Cerebellar cortex (tissue), 1 donor: ENCODE measurements at regions not wholly inside any gene's neighbourhood (a gene's known extent, or its start where the extent isn't known, plus 50 kb on each side); places are given as distances from the start of the nearest gene placed in this dataset.
"Not testable (repeated sequence)": the region's sequence is repeated elsewhere in the genome, so short reads cannot be mapped to it uniquely, and the experiment has no call there.

Source experiments
- DNase-seq: peaks from one replicate; pipeline ENCODE4 v3.0.0-alpha.2; 2015; ENCODE audit warnings: low spot score

DNA sequence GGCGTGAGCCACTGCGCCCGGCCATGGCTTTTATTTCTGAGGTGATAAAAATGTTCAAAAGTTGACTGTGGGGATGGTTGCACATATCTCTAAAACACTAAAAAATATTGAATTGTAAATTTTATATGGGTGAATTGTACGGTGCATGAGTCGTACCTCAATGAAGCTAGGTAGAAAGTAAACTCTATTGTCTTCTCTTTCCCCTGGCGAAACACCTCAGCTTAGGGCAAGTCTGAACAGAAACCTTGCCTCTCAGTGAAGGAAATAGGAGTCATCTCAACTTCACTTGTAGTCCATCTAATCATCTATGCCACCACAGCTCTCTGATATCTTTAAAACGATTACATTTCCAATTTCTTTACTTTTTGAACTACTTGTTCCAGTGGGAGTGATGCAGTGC is 309.6 kb downstream of the SPATA31A1 start:
- not testable (repeated sequence) for DNase-seq

DNA sequence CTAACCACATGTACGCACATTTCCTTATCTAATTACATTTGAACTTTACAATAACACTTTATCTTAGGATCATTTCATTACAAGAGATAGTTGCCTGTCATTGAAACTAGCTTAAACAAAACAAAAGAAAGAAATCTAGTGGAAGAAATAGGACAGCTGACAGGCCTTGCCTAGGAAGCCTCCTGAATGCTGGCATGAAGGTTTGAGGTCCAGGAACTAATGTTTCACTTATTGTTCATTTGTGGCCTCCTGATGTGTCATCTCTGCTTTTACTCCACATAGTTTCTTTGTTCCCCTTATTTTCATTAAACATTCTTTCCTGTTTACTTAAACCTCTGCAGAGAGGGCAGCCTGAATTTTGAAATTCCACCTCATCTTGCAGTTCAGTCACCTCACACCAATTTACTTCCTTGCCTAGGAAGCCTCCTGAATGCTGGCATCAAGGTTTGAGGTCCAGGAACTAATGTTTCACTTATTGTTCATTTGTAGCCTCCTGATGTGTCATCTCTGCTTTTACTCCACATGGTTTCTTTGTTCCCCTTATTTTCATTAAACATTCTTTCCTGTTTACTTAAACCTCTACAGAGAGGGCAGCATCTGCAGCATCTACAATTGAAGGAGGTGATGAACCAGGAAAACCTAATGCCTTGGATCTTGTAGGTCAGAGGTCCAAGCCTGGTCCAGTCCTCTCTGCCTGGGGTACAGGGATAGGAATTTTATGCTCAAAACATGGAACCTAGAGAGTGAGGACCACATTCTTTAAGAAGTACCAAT is 319.2 kb downstream of the SPATA31A1 start:
- DNase-seq: not testable (repeated sequence)

DNA sequence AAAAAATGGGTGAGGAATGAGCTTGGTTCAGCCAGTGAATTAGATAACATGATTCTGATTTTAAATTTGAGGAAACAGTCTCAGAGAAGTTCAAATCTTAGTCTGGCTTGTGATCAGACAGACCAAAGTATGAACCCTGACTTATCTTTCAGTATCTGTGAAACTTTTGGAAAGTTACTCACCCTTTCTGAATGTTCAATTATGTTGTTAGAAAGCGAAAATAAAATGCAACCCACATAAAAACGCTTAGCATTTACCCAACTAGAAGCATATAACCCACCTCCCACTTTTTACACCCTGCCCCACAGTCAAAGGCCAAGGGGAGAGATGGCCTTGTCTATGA is 319.7 kb downstream of the SPATA31A1 start:
- DNase-seq: not testable (repeated sequence)

DNA sequence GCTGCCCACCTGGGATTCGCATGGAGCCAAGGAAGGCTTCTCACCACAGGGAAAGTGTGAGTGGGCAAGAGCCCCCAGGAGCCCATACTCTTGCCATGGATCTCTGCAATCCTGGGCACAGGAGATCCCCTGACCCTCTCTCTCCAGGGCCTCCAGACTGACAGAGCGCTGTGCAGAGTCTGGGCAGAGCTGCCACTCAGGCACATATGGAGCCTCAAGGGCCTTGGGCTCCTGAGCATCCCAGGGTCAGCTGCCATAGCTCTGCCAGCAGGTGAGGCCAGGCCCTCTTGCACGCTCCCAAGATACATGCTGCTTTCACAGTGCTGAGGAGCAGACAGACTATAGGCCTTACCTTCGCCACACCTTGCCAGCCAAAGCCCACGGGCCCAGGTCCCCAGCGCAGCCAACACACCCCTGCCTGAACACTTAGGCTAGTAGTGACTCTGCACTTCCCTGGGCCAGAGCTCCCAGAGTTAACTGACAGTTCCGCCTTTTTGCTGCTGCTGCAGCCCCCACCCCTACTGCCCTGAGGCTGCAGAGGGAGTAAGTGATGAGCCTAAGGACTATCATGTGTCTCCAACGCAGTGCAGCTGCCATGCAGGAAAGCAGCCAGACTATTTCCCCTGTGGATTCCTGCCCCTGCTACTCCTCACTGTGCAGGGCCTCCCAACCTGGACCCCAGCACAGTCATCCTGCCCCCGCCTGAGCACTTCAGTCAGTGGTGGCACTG is 323.2 kb downstream of the SPATA31A1 start:
- DNase-seq: not testable (repeated sequence)

DNA sequence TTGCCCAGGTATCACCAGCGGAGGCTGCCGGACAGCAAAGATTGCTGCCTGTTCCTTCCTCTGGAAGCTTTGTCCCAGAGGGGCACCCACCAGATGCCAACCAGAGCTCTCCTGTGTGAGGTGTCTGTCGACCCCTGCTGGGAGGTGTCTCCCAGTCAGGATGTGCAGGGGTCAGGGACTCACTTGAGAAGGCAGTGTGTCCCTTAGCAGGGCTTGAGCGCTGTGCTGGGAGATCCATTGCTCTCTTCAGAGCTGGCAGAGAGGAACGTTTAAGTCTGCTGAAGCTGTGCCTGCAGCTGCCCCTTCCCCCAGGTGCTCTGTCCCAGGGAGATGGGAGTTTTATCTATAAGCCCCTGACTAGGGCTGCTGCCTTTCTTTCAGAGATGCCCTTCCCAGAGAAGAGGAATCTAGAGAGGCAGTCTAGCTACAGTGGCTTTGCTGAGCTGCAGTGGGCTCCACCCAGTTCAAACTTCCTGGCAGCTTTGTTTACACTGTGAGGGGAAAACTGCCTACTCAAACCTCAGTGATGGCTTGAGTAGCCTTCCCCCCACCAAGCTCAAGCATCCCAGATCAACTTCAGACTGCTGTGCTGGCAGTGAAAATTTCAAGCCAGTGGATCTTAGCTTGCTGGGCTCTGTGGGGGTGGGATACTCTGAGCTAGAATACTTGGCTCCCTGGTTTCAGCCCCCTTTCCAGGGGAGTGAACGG is 325.4 kb downstream of the SPATA31A1 start:
- DNase-seq: not testable (repeated sequence)

DNA sequence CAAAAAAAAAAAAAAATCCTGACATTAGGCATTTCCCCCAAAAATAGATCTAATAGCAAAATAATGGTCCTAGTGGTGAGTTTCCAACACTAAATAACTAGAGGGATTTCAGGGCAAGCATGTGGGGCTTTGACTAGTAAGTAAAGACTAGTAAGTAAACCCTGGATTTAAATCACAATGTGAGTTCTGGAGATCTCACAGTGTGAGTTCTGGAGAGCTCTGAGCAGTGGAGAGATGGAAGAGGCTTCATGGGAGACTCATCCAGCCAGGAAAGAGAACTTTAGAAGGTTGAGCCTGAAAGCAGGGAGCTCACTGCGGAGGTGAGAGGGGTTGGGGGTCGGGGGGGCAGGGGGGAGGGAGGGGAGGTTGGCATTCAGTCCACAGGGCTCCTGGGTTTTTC is 373.4 kb downstream of the SPATA31A1 start:
- DNase-seq: not testable (repeated sequence)

DNA sequence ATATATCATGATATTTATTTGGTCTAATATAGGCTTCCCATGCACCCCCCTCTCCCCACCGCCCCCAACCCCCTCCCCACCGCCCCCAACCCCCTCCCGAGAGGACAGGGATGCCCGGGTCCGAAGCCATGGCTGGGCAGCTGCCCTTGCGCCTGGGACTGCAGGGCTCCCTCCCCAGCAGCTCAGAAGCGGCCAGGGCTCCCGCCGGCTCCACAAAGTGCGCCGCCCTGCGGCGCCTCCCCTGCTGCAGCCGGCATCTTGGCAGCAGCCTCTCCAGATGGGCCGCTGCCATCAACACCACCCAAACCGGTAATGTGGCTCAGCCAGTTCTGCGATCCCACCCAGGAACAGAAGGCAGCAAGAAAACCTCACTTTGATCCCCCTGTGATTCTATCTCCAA is 389.4 kb downstream of the SPATA31A1 start:
- not testable (repeated sequence) for DNase-seq

DNA sequence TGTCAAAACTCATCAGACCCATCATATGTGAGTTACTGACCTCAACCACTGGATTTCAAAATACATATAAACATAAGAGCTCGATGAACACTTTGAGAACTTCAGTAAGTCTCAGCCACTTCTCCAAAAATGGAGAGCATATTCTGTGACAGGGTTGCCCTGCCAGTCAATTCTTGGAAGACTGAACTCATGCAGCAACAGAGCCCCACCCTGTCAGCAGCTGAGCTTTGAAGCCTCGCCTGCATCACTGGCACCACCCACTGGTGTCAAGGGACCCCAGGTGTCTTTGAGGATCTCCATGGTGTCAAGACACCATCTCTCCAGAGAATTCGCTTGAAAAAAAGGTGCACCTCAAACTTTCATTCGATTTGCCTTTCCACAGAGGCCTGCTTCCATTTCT is 420.1 kb downstream of the SPATA31A1 start:
- not testable (repeated sequence) for DNase-seq

DNA sequence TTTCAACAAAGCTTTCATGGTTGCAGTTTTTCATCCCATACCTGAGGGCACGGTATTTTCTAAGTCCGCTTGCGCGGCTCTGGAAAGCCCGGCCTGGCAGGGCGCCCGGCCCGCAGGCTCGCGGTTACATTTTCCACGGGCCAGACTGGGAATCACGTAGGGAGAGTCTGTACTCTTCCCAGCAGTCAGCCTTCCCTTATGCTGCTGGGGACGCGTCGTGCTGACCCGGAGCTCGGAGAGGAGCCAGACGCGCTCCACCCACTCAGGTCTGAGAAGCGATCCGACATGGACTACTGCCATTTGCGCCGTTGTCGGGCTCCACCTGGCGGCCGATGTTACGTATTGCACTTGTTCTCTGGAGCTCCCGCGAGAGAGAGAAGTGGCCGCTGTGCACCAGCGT is 435.9 kb downstream of the SPATA31A1 start:
- not testable (repeated sequence) for DNase-seq

DNA sequence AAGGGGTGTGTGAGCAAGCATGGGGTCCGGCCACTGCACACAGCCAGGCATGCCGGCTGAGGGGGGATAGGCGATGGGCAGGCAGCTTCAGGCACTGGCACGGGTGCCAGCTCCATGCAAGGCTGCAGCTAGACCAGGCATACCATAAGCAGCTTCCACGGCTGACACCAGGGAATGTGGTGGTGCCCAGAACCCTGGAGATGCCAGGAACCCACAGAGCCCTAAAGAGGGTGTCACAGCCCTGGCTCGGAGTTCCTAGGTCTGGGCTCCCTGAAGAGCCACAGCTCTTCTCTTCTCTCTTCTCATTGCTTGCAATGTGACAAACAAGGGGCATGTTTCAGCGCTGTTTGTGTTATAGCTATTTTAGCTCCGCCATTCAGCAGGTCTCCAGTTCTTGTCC is 442.5 kb downstream of the SPATA31A1 start:
- DNase-seq: not testable (repeated sequence)

DNA sequence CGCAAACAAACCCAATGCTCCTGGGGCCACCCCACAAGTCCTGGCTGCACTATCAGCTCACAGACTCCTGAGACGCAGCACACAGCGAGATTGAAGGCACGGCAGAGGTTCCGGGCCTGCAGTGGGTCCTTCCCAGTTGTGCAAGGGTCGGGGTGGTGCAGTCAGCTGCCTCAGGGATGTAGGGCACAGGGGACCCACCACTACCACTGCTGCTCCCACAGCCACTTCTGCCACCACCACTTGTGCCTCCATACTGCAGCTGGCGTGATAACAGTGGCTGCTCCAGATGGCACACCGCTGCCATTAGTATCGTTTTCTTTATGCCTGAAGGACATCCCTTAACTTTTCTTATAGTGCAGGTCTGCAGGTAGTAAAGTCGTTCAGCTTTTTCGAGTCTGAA is 443.8 kb downstream of the SPATA31A1 start:
- not testable (repeated sequence) for DNase-seq

DNA sequence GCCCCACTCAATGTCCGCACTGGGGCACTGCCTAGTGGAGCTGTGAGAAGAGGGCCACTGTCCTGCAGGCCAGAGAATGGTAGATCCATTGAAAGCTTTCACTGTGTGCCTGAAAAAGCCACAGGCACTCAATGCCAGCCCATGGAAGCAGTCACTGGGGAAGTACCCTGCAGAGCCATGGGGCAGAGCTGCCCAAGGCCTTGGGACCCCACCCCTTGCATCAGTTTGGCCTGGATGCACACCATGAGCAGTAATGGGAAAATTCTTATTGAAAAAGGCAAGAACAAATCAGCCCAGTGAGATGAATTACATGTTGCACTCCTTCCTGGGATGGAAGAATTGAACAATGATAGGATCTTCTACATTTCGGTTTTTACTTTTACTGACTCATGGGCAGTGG is 447.1 kb downstream of the SPATA31A1 start:
- DNase-seq: not testable (repeated sequence)

DNA sequence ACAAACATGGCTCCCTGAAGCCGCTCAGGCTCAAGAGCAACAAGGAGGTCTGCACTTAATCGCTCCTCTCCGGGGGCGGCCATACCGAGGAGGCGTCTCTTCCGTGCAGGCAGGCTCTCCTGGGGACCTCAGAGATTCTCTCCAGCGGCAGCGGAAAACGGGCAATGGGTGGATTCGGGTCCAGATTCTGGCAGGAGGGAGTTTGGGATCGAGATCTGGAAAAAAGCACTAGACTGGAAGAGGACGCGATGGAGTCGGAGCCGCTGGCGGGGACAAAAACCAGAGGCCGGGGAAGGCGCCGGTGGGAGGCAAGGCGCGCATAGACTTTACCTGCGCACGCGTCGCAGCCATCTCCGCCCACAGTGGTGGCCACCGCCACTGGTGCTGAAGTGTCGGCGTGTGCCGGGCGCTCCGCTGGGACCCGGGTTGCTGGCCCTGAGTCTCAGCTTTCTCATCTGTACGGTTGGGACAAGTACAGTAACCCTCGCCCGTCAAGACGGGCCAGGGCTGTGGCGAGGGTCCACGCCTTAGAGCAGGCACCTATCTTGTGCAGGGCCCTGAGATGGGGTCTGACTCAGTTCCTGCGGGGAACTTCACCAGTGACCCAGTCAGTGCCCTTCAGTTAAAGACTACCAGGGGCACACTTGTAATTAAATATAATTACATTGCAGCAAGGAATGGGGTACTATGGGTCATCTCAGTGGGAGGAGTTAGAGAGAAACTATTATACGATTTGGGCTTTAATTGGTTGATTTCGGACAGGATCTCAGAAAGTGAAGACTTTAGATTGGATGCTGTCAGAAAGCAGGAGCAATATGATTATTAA is 454.1 kb downstream of the SPATA31A1 start:
- peak; percentile 64 for DNase-seq

DNA sequence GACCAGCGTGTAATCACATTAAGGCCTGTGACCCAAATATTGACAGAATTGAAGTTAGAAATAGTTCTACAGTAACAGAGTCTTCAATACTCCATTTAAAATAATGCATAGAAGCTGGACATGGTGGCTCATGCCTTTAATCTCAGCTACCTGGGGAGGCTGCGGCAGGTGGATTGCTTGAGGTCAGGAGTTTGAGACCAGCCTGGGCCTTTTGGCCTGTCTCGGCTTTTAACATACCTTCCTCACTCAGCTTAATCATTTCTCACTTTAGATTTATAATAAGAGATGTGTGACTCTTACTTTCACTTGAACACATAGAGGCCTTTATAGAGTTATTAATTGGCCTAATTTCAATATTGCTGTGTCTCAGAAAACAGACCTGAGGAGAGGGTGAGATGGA is 454.9 kb downstream of the SPATA31A1 start:
- DNase-seq: not testable (repeated sequence)

DNA sequence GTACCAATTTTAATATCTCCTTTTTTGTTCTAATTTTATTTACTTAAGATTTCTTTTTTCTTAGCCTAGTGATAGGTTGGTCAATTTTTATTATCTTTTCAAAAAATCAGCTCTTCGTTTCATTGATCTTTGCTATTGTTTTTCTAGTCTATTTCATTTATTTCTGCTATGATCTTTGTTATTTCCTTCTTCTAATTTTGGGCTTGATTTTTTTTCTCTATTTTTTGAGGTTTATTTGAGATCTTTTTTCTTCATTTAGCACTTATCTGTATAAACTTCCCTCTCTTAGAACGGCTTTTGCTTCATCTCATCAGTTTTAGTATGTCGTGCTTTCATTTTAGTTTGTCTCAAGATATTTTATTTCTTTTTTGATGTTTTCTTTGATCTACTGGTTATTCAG is 456.1 kb downstream of the SPATA31A1 start:
- DNase-seq: not testable (repeated sequence)

DNA sequence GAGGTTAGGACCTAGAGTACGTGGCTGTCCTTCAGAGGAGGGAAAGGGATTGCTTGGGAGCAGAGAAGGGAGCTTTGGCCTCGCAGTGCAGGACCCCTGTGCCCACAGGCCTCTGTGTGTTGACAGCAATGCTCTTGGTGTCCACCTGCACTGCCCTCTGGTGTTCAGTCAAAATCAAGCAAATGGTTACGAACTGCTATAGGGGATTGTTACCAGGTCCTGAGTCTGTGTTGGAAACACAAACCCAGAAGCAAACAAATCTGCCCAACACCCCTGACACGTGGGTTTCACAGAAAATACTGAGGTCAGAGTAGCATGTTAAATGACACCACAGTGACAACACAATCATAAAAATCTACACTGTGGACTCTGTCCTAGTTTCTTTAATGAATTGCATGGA is 473.0 kb downstream of the SPATA31A1 start:
- DNase-seq: peak; percentile 2
